IMR-90 (cell line): ENCODE measurements at regions not wholly inside any gene's neighbourhood (a gene's known extent, or its start where the extent isn't known, plus 50 kb on each side); places are given as distances from the start of the nearest gene placed in this dataset.

ENCODE experiments used
- CEBPB ChIP-seq: IDR thresholded peaks from 2 replicates; pipeline ENCODE4 v1.6.1; 2012; ENCODE audit warnings: low read depth, low read length, improper control_type of control experiment
- CHD1 ChIP-seq: IDR thresholded peaks from 2 replicates; pipeline ENCODE4 v1.6.1; 2012; ENCODE audit warnings: low read depth, low read length, improper control_type of control experiment
- CTCF ChIP-seq: conservative IDR thresholded peaks from 2 replicates; pipeline ENCODE4 v1.5.1; 2012; ENCODE audit warnings: mild to moderate bottlenecking, low read depth, low read length, improper control_type of control experiment
- FOS ChIP-seq: fragments of 150-350 bp; IDR thresholded peaks from 2 replicates; pipeline ENCODE4 v1.6.1; 2016; ENCODE audit warnings: low read depth, low read length
- MAFK ChIP-seq: IDR thresholded peaks from 2 replicates; pipeline ENCODE4 v1.6.1; 2012; ENCODE audit warnings: low read depth, low read length, improper control_type of control experiment
- MXI1 ChIP-seq: IDR thresholded peaks from 2 replicates; pipeline ENCODE4 v1.6.1; 2012; ENCODE audit warnings: low read depth, mild to moderate bottlenecking, low read length, moderate library complexity, borderline replicate concordance
- NFE2L2 ChIP-seq: fragments of 150-350 bp; IDR thresholded peaks from 2 replicates; pipeline ENCODE4 v1.6.1; 2016; ENCODE audit warnings: low read depth, mild to moderate bottlenecking, low read length
- POLR2A ChIP-seq: IDR thresholded peaks from 2 replicates; pipeline ENCODE4 v1.6.1; 2012; ENCODE audit warnings: mild to moderate bottlenecking, low read depth, low read length
- RAD21 ChIP-seq: IDR thresholded peaks from 2 replicates; pipeline ENCODE4 v1.6.1; 2012; ENCODE audit warnings: low read length, improper control_type of control experiment
- RCOR1 ChIP-seq: IDR thresholded peaks from 2 replicates; pipeline ENCODE4 v1.6.1; 2012; ENCODE audit warnings: mild to moderate bottlenecking, low read length, improper control_type of control experiment; ENCODE audit not compliant: insufficient replicate concordance
- RFX5 ChIP-seq: IDR thresholded peaks from 2 replicates; pipeline ENCODE4 v1.8.0; 2012; ENCODE audit warnings: low read depth, mild to moderate bottlenecking, low read length, moderate library complexity
- SMC3 ChIP-seq: fragments of 150-350 bp; IDR thresholded peaks from 2 replicates; pipeline ENCODE4 v1.6.1; 2016; ENCODE audit warnings: low read depth, mild to moderate bottlenecking, antibody characterized with exemption, low read length, moderate library complexity
- USF2 ChIP-seq: fragments of 150-350 bp; IDR thresholded peaks from 2 replicates; pipeline ENCODE4 v1.6.1; 2017; ENCODE audit warnings: mild to moderate bottlenecking, antibody characterized with exemption, low read length, low read depth

GRCh38 chr12:16090974-16091373 is 179.8 kb downstream of the DERA start:
- TF ChIP-seq POLR2A (no peak), CTCF (no peak), RCOR1 (no peak), USF2 (no peak), FOS (no peak), MAFK (no peak), SMC3 (no peak), NFE2L2 (no peak), CEBPB (no peak), RFX5 (no peak), CHD1 (no peak), RAD21 (no peak), MXI1 (no peak)
